Esophagus muscularis mucosa (tissue), 4 donors: ENCODE measurements at regions not wholly inside any gene's neighbourhood (a gene's known extent, or its start where the extent isn't known, plus 50 kb on each side); places are given as distances from the start of the nearest gene placed in this dataset.

ENCODE experiments used
- DNase-seq: peaks from one replicate; pipeline ENCODE4 v3.0.0-alpha.2; 2017; ENCODE audit errors: extremely low spot score
- H3K27ac ChIP-seq, 4 donors: fragments of 200-600 bp; sonication (generic); replicated peaks in 1 of 4; 1 replicate in 3 of 4; 2 replicates in 1 of 4; pipeline ENCODE4 v1.5.1; 2016 to 2019; ENCODE audit warnings: mild to moderate bottlenecking in 1 of 4
- H3K27me3 ChIP-seq, 4 donors: fragments of 200-600 bp; sonication (generic); one replicate each; pipeline versions ENCODE4 v1.5.1 to v1.6.0; 2016 to 2019
- H3K36me3 ChIP-seq, 4 donors: fragments of 200-600 bp; sonication (generic); one replicate each; pipeline ENCODE4 v1.5.1; 2016 to 2019
- H3K4me1 ChIP-seq, 4 donors: fragments of 200-600 bp; sonication (generic); one replicate each; pipeline ENCODE4 v1.5.1; 2016 to 2019
- H3K4me3 ChIP-seq, 4 donors: fragments of 200-600 bp; sonication (generic); 1 replicate in 2 of 4; 2 replicates in 2 of 4; pipeline ENCODE4 v1.5.1; 2016 to 2019; ENCODE audit warnings: mild to moderate bottlenecking in 4 of 4, moderate library complexity in 1 of 4
- H3K9me3 ChIP-seq, 4 donors: fragments of 200-600 bp; sonication (generic); 1 replicate in 3 of 4; 2 replicates in 1 of 4; pipeline ENCODE4 v1.5.1; 2016 to 2019
- EP300 ChIP-seq: sonication (generic); formaldehyde crosslinking; IDR thresholded peaks from one replicate; pipeline ENCODE4 v1.6.1; 2017; ENCODE audit warnings: antibody characterized with exemption
- POLR2A ChIP-seq: fragments of 450-650 bp; IDR thresholded peaks from one replicate; pipeline ENCODE4 v1.6.1; 2017; ENCODE audit warnings: antibody characterized with exemption, moderate library complexity, mild to moderate bottlenecking, low read depth
- POLR2AphosphoS5 ChIP-seq, 2 donors: sonication (generic); formaldehyde crosslinking; IDR thresholded peaks; one replicate each; pipeline ENCODE4 v1.6.1; 2017; ENCODE audit warnings: antibody characterized with exemption in 2 of 2
- WGBS: methylation state at CpG from one replicate; pipeline ENCODE4 v1.1.5; 2018; 5-methylcytosine and 5-hydroxymethylcytosine counted together
- intact Hi-C: fragments of 100-400 bp; cut with DNase I; formaldehyde crosslinking; loops from one replicate; pipeline ENCODE4 v1.15.1; 2023
- TF ChIP-seq, protein P1 (sequence below), 3 experiments: fragments of 200-600 bp in 2 of 3; fragments of 450-650 bp in 1 of 3; sonication (generic) in 2 of 3; IDR thresholded peaks; one replicate each; pipeline ENCODE4 v1.5.1; 2017 to 2019; ENCODE audit warnings: antibody characterized with exemption in 3 of 3, mild to moderate bottlenecking in 2 of 3, moderate library complexity in 1 of 3

DNA sequence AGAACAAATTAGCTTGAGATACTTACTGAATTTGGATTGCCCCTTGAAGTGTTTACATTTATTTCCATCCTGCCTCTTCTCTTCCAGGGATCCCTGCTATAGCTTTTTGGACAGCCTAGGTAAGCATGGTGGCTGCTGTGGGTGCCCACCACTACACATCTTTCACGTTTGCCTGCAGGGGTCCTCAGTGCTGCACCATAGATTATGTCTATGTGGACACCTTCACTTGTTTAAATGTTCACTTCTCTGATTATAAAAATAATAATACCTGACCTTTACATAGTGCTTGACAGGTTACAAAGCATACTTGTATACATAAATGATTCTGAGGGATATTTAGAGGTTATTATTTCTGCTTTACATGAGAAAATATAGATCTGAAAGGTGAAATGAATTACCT lies 67.9 kb upstream of the SLC4A4 start:
- Histone ChIP-seq H3K27ac (no peak overlapping the region), H3K27me3 (no peaks in the 10 kb centered on the region), H3K36me3 (no peaks in the 10 kb centered on the region), H3K4me1 (peaks cover 0 to 6% (median 5%) of the 10 kb centered on the region in 4 donors), H3K9me3 (no peaks in the 10 kb centered on the region), H3K4me3 (no peak overlapping the region)
- 15% methylated on average over 1 of the region's 1 CpG for WGBS
- no peak for DNase-seq
- TF ChIP-seq, protein P1, sequence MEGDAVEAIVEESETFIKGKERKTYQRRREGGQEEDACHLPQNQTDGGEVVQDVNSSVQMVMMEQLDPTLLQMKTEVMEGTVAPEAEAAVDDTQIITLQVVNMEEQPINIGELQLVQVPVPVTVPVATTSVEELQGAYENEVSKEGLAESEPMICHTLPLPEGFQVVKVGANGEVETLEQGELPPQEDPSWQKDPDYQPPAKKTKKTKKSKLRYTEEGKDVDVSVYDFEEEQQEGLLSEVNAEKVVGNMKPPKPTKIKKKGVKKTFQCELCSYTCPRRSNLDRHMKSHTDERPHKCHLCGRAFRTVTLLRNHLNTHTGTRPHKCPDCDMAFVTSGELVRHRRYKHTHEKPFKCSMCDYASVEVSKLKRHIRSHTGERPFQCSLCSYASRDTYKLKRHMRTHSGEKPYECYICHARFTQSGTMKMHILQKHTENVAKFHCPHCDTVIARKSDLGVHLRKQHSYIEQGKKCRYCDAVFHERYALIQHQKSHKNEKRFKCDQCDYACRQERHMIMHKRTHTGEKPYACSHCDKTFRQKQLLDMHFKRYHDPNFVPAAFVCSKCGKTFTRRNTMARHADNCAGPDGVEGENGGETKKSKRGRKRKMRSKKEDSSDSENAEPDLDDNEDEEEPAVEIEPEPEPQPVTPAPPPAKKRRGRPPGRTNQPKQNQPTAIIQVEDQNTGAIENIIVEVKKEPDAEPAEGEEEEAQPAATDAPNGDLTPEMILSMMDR (IDR thresholded peaks at IDR 0.05) = no peak
- TF ChIP-seq POLR2A (no peak), EP300 (no peak), POLR2AphosphoS5 (IDR thresholded peaks at IDR 0.05) (no peak)
- intact Hi-C loops = no loop called here

DNA sequence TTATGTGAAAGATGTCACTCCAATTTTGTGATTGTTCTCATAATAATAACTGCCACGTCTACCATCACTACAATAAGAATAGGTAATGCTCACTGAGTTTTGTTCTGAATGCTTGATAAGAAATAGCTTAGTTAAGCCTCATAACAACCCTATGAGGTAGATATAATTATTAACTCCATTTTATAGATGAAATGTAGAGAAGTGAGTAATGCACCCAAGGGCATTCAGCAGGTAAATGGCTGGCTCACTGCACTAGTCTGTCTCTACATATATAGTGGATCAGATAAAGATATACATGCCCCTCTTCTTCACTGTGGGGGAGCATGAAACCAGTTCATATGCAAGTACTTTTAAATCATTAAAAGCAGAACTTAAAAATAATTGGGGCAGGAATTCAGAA lies 65.8 kb upstream of the SLC4A4 start:
- 83% methylated on average over 1 of the region's 1 CpG for WGBS
- Histone ChIP-seq H3K36me3 (no peaks in the 10 kb centered on the region), H3K27me3 (no peaks in the 10 kb centered on the region), H3K27ac (no peak overlapping the region), H3K4me3 (no peak overlapping the region), H3K9me3 (no peaks in the 10 kb centered on the region), H3K4me1 (peaks cover 0 to 7% (median 5%) of the 10 kb centered on the region in 4 donors)
- DNase-seq = no peak
- TF ChIP-seq POLR2A (no peak), POLR2AphosphoS5 (IDR thresholded peaks at IDR 0.05) (no peak), EP300 (no peak)
- TF ChIP-seq, protein P1 (IDR thresholded peaks at IDR 0.05) = no peak
- intact Hi-C loops = no loop called here

DNA sequence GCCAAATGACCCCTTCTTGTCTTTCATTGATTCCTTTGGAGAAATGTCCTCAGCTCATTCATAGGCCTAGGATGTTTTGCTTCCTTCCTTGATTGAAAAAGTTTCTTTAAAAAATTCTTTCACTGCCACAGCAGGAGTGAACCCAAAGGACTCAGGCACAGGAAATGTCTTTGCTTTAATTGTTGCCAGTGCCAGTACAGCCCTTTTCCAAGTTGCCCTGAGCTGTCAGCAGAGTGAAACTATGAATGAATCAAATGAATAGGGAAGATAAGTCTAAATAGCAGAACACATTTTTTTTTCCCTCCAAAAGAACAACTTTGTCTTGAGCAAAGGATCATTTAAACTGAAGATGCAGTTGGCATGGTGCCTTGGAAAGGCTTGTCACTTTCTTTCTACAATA lies 63.8 kb upstream of the SLC4A4 start:
- Histone ChIP-seq H3K9me3 (no peaks in the 10 kb centered on the region), H3K4me3 (no peak overlapping the region), H3K36me3 (no peaks in the 10 kb centered on the region), H3K4me1 (peaks cover 0 to 7% (median 3%) of the 10 kb centered on the region in 4 donors), H3K27ac (no peak overlapping the region), H3K27me3 (no peaks in the 10 kb centered on the region)
- no peak for DNase-seq
- intact Hi-C loops = no loop called here
- no peak for TF ChIP-seq EP300
- TF ChIP-seq, protein P1 (IDR thresholded peaks at IDR 0.05) = no peak

DNA sequence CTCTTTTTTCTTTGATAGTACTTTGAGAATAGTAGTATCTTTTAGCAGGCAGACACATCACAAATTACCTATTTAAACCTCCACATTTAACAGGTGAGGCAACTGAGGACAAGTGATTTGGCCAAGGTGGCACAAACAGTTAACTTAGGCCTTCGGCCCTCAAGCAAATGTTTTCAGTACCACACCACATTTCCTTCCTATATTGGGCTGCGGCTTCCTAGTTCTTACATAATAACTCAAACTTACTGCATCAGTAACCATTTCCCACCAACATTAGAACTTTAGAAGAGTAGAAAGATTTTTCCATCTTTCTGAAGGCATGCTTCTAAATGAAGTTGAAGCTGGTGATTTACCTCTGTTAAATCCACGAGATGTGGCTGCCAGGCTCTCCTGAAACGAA lies 63.2 kb upstream of the SLC4A4 start:
- 40% methylated on average over 4 of the region's 4 CpGs for WGBS
- TF ChIP-seq, protein P1 (IDR thresholded peaks at IDR 0.05) = no peak
- no peak for DNase-seq
- intact Hi-C loops = no loop called here
- Histone ChIP-seq H3K4me3 (no peak overlapping the region), H3K4me1 (peaks cover 0 to 7% (median 3%) of the 10 kb centered on the region in 4 donors), H3K27me3 (no peaks in the 10 kb centered on the region), H3K27ac (no peak overlapping the region), H3K9me3 (no peaks in the 10 kb centered on the region), H3K36me3 (no peaks in the 10 kb centered on the region)

DNA sequence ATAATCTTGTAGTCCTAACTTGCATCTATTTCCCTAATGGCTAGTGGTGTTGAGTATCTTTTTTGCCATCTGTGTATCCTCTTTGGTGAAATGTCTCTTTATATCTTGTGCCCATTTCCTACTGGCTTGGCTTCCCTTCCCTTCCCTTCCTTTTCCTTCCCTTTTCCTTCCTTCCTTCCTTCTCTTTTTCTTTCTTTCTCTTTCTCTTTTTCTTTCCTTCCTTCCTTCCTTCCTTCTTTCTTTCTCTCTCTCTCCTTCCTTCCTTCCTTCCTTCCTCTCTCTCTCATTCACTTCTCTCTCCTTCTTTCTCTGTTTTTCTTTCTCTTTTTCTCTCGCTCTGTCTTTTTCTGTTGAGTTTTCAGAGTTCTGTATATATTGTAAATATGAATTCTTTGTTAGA lies 61.5 kb upstream of the SLC4A4 start:
- intact Hi-C loops = no loop called here
- TF ChIP-seq POLR2A (no peak), EP300 (no peak), POLR2AphosphoS5 (IDR thresholded peaks at IDR 0.05) (no peak)
- TF ChIP-seq, protein P1 (IDR thresholded peaks at IDR 0.05) = no peak
- H3K4me3 ChIP-seq = no peak overlapping the region
- DNase-seq = no peak
- no peaks in the 10 kb centered on the region for H3K9me3 ChIP-seq
- 96% methylated on average over 1 of the region's 1 CpG for WGBS
- H3K4me1 ChIP-seq = peaks cover 0 to 7% (median 3%) of the 10 kb centered on the region in 4 donors
- no peaks in the 10 kb centered on the region for H3K36me3 ChIP-seq
- no peaks in the 10 kb centered on the region for H3K27me3 ChIP-seq
- H3K27ac ChIP-seq = no peak overlapping the region
